ENCODE measurements at regions not wholly inside any gene's neighbourhood (a gene's known extent, or its start where the extent isn't known, plus 50 kb on each side); places are given as distances from the start of the nearest gene placed in this dataset.

DNA sequence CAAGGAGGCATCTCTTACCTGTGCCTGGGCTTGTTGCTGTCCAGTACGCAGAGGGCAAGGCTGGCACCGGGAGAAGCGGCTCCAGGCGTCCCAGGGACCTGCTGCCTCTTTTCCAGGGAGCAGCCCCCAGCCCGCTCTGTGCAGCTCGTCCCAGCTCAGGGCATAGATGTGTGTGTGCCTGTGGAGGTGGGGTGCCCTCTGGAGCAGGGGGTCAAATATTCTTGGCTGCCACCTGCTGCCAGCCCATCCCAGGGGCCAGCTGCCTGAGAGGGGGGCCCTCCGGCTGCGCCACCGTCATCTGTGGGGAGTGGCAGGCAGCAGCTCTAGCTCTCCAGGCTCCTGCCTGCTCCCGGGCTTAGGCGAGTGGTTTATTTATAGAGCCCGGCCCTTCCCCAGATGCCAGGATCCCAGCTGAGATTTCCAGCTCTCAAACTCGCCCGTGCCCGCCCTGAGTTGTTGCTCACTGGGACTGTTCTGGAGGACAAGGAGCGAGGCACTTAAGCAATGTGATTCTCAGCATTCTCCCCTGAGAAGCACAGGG lies 87.5 kb downstream of the RTL6 start:
- H3K4me3 ChIP-seq (ENCODE audit: low read depth, low read length): no peak overlapping the region
- no peak for DNase-seq (ENCODE audit: low read depth)
- TF ChIP-seq, protein P1, sequence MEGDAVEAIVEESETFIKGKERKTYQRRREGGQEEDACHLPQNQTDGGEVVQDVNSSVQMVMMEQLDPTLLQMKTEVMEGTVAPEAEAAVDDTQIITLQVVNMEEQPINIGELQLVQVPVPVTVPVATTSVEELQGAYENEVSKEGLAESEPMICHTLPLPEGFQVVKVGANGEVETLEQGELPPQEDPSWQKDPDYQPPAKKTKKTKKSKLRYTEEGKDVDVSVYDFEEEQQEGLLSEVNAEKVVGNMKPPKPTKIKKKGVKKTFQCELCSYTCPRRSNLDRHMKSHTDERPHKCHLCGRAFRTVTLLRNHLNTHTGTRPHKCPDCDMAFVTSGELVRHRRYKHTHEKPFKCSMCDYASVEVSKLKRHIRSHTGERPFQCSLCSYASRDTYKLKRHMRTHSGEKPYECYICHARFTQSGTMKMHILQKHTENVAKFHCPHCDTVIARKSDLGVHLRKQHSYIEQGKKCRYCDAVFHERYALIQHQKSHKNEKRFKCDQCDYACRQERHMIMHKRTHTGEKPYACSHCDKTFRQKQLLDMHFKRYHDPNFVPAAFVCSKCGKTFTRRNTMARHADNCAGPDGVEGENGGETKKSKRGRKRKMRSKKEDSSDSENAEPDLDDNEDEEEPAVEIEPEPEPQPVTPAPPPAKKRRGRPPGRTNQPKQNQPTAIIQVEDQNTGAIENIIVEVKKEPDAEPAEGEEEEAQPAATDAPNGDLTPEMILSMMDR (IDR thresholded peaks at IDR 0.05; ENCODE audit: insufficient read depth, low read depth, low read length, missing control alignments): no peak

DNA sequence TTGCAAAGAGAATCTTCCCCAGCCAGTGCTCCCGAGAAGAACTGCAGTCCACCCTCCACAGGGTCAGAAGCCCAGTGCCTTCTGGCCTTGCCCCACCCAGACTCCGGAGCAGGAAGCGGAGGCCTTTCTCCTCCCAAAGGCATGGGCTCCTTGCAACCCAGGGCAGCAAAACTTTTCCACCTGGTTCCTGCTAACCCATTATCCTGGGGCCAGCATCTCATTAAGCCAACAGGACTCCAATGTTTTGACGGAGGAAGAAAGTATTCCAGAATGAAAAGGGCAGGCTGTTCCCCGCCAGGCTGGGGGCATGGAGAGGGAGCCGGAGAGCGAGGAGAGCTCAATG lies 88.1 kb downstream of the RTL6 start:
- no peak overlapping the region for H3K4me3 ChIP-seq (ENCODE audit: low read depth, low read length)
- TF ChIP-seq, protein P1 (IDR thresholded peaks at IDR 0.05; ENCODE audit: insufficient read depth, low read depth, low read length, missing control alignments): no peak
- DNase-seq (ENCODE audit: low read depth): no peak

DNA sequence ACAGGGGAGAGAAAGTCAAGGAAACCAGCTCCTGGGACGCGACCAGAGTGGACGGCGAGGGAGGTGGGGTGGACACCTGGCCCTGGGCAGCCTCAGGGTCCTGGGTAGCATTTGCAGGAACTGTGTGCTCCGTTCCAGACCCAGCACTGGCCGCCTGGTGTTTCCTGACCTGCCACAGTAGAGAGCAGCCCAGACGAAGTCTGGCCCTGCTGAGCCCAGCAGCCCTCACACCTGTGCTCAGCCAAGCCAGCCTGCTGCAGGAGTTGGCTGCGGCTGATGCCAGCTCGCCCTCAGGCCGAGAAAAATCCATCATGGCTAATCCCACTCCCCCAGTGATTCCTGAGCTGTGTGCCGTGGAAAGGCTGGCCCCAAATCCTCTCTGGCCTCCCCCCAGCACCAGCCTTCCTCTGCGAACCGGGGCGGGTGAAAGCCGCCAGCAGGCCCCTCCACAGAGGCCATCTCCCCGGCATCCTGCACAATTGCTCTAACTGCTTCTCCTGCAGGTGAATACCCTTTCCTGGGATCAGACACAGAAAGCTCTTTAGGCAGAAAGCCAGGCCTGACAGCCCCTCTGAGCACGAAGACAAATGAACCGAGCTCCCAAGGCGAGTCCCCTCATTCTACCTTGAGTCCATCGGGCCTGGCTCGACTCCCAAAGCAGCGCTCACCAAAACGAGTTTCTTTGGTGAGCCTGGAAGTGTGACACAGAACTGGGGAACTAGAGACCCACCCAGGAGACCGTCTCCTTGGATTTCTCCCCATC lies 88.6 kb downstream of the RTL6 start:
- no peak for DNase-seq (ENCODE audit: low read depth)
- H3K4me3 ChIP-seq (ENCODE audit: low read depth, low read length): no peak overlapping the region
- TF ChIP-seq, protein P1 (IDR thresholded peaks at IDR 0.05; ENCODE audit: insufficient read depth, low read depth, low read length, missing control alignments): no peak

DNA sequence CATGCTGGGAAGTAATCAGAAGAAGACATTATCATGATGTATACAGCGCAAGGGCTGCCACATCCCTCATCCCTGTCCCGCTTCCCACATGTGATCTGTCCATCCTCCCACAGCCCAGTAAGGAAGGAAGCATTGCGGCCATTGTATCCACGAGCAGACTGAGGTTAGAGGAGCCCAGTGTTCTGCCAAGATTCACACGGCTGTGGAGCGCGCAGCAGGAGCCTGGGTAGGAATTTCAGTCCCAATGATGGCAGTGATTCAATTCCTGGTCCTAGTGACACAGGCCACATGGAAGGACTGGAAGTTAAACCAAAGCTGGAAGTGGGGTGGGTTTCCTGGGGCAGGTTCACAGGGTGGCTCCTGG lies 89.2 kb downstream of the RTL6 start:
- TF ChIP-seq, protein P1 (IDR thresholded peaks at IDR 0.05; ENCODE audit: insufficient read depth, low read depth, low read length, missing control alignments): no peak
- no peak for DNase-seq (ENCODE audit: low read depth)
- no peak overlapping the region for H3K4me3 ChIP-seq (ENCODE audit: low read depth, low read length)

DNA sequence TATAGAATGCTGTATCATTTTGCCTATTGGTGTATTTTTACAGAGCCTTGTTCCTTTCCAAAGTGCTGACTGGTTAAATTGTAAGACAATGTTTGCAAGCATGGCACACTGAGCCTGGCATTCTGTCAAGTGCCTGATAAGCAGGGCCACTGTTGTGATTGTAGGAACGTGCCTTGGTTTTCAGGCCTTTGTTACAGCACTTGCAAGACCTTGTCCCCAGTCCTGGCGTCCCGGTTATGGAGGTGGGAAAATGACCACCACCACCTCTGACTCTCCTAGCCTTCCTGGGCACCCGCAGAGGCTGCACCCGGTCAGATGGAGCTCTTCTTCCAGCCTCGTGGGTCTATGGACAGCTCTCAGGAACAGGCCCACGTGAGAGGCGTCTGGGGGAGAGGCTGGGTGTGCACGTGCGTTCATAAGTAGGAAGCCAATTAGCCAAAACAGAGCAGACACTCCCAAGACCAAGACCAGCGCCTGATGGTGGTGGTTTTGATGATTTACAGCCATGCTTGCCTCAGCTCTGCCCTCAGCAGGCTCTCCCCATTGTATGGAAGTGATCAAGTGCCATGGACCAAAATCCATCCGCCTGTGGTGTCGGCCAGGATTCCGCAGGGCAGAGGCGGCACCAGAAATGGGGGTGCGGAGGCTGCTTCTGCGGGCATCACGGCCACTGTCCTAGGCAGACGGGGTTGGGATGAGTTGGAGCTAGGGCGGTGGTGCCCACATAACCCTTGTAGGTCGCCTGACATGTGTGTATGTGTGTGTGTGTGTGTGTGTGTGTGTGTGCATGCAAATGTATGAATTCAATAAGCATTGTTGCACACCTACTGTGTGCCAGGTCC lies 89.8 kb downstream of the RTL6 start:
- no peak for DNase-seq (ENCODE audit: low read depth)
- H3K4me3 ChIP-seq (ENCODE audit: low read depth, low read length): no peak overlapping the region

DNA sequence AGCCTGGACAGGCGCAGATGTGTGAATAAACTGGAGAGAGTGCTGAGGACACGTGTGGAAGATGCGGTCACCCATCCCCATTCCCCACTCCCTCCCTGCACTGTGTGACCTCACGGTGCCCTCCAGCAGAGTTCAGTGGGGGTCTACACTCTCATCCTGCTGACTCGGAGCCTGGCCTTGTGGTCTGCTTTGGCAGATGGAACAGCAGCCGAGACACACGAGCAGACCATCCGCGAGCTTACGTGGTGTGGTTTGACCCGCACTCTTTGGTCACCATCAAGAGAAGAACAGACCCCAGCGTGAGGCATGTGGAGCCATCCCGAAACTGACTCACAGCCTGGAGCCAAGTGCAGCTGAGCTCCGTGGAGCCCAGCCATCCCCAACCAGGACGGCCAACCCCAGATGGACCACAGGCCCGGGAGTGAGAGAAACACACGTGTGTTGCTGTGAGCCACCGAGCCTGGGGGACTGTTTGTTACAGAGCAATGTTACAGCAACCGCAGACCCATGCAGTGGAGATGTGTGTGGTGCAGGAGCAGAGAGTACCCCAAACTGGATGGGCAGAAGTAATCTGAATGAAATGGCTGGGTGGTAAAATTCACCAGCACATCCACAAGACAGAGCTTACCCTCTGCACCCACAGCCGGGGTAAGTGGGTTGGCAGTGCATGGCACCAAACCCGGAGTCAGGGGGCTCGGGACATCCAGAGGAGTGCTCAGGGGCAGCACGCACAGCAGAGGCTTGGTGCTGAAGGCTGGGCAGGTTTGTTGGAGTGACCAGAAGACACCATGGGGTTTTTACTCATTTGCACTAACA lies 90.7 kb downstream of the RTL6 start:
- TF ChIP-seq, protein P1 (IDR thresholded peaks at IDR 0.05; ENCODE audit: insufficient read depth, low read depth, low read length, missing control alignments): no peak
- H3K4me3 ChIP-seq (ENCODE audit: low read depth, low read length): no peak overlapping the region
- no peak for DNase-seq (ENCODE audit: low read depth)

More for the DNA sequence above, 89.8 kb downstream of the RTL6 start:
- TF ChIP-seq, protein P1 (IDR thresholded peaks at IDR 0.05; ENCODE audit: insufficient read depth, low read depth, low read length, missing control alignments): no peak

Measured in GM12865 (cell line).